NCI-H1417 (cell line): ENCODE measurements at regions not wholly inside any gene's neighbourhood (a gene's known extent, or its start where the extent isn't known, plus 50 kb on each side); places are given as distances from the start of the nearest gene placed in this dataset.
"Not testable (repeated sequence)": the region's sequence is repeated elsewhere in the genome, so short reads cannot be mapped to it uniquely, and the experiment has no call there.

Source experiments
- DNase-seq, 3 experiments: peaks; one replicate each; lab custom pipeline; 2025; lab: John Stamatoyannopoulos, UW

- not testable (repeated sequence) for DNase-seq
Observed at GRCh38 chrX:131893857-131894256, 129.2 kb upstream of the STK26 start.

GRCh38 chrX:131894995-131895394, 128.1 kb upstream of the STK26 start:
- no peak for DNase-seq

GRCh38 chrX:131895807-131896206, 127.3 kb upstream of the STK26 start:
- no peak for DNase-seq

- DNase-seq: peak in 1 of 3 experiments; percentile 20
Observed at GRCh38 chrX:131901546-131901945, 121.6 kb upstream of the STK26 start.

GRCh38 chrX:131907488-131908314, 115.4 kb upstream of the STK26 start:
- no peak for DNase-seq

- no peak for DNase-seq
Observed at GRCh38 chrX:131910586-131910985, 112.5 kb upstream of the STK26 start.

GRCh38 chrX:131915488-131915887, 107.6 kb upstream of the STK26 start:
- DNase-seq: no peak

- no peak for DNase-seq
Observed at GRCh38 chrX:131917588-131917987, 105.5 kb upstream of the STK26 start.

GRCh38 chrX:131918839-131919238, 104.3 kb upstream of the STK26 start:
- no peak for DNase-seq

GRCh38 chrX:131923614-131924250, 99.4 kb upstream of the STK26 start:
- no peak for DNase-seq

GRCh38 chrX:131938749-131939148, 84.4 kb upstream of the STK26 start:
- no peak for DNase-seq

GRCh38 chrX:131942034-131942433, 81.1 kb upstream of the STK26 start:
- no peak for DNase-seq

- DNase-seq: no peak
Observed at GRCh38 chrX:131944936-131945902, 77.9 kb upstream of the STK26 start.

GRCh38 chrX:131951166-131951565, 71.9 kb upstream of the STK26 start:
- DNase-seq: no peak

- DNase-seq: no peak
Observed at GRCh38 chrX:131955099-131955777, 67.9 kb upstream of the STK26 start.

GRCh38 chrX:131958724-131959123, 64.4 kb upstream of the STK26 start:
- DNase-seq: no peak

- no peak for DNase-seq
Observed at GRCh38 chrX:131970347-131970746, 52.8 kb upstream of the STK26 start.
